SJCRH30 (cell line): ENCODE measurements at regions not wholly inside any gene's neighbourhood (a gene's known extent, or its start where the extent isn't known, plus 50 kb on each side); places are given as distances from the start of the nearest gene placed in this dataset.
A peak's percentile ranks its signal among the peaks of the same experiment; 100 is the strongest.

Experiments used
- DNase-seq, 2 experiments: peaks; one replicate each; pipeline ENCODE4 v3.0.0-alpha.2; 2015 to 2020
- H3K27ac ChIP-seq: fragments of 250-450 bp; sonication (Bioruptor Pico); 2 replicates; pipeline ENCODE4 v1.5.1; 2020; ENCODE audit warnings: mild to moderate bottlenecking, moderate library complexity
- H3K27me3 ChIP-seq: fragments of 250-450 bp; sonication (Bioruptor Pico); 2 replicates; pipeline ENCODE4 v1.5.1; 2020; ENCODE audit warnings: mild to moderate bottlenecking, moderate library complexity
- H3K36me3 ChIP-seq: fragments of 250-450 bp; sonication (Bioruptor Pico); 2 replicates; pipeline ENCODE4 v1.5.1; 2020; ENCODE audit warnings: mild to moderate bottlenecking, moderate library complexity
- H3K4me1 ChIP-seq: fragments of 250-450 bp; sonication (Bioruptor Pico); 2 replicates; pipeline ENCODE4 v1.5.1; 2020; ENCODE audit warnings: mild to moderate bottlenecking, moderate library complexity
- H3K4me3 ChIP-seq: fragments of 250-450 bp; sonication (Bioruptor Pico); 2 replicates; pipeline ENCODE4 v1.5.1; 2020; ENCODE audit warnings: mild to moderate bottlenecking, moderate library complexity
- H3K9me3 ChIP-seq: fragments of 250-450 bp; sonication (Bioruptor Pico); replicated peaks from 2 replicates; pipeline ENCODE4 v1.5.1; 2020; ENCODE audit warnings: mild to moderate bottlenecking, moderate library complexity

DNA sequence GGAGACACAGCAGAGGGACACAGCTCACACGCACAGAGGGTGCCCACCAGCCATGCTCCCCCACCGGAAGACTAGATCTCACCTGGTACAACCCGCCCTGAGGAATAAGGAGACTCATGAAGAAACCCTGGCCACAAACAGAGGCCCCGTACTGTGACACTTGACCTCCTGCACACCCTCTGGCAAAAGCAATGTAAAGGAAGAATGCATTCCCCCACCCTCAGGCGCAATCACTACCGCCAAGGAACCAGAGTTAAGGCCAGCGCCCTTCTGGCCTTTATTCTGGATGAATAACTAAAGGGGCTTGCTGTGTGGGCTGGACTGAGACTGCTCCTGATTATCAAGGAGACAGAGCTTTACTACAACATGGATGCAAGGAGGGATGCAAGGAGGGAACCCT lies 509.2 kb upstream of the SPHKAP start:
- Histone ChIP-seq H3K27me3 (no peaks in the 10 kb centered on the region), H3K36me3 (no peaks in the 10 kb centered on the region), H3K4me1 (peaks cover 7% of the 10 kb centered on the region; the same call in 1 of the 2 replicates), H3K9me3 (no peaks in the 10 kb centered on the region), H3K4me3 (no peak overlapping the region), H3K27ac (no peak overlapping the region)
- DNase-seq, result no peak

DNA sequence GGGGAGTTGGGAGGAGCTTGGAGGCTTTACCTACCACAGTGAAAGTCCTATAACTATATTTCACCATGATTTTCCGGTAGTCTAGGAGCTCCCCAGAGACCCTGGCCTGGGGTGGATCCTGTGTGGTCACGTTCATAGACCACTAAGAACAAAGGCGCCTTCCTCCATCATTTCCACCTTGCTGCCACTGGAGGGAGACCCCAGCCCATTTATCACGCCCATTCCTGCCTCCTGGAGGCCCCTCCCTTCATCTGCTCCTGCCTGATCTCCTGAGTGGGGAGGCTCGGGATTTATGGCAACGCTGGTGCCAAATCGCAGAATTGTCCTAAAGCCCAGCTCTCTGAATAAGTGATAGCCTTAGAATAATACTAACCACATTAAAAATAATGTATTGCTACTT lies 507.6 kb upstream of the SPHKAP start:
- DNase-seq, result peak; percentile 73 to 86
- H3K9me3 ChIP-seq, result no peaks in the 10 kb centered on the region
- peaks cover 7% of the 10 kb centered on the region; the same call in 1 of the 2 replicates for H3K4me1 ChIP-seq
- H3K27ac ChIP-seq, result no peak overlapping the region
- H3K36me3 ChIP-seq, result no peaks in the 10 kb centered on the region
- H3K4me3 ChIP-seq, result no peak overlapping the region
- no peaks in the 10 kb centered on the region for H3K27me3 ChIP-seq

- DNase-seq, result no peak
- H3K36me3 ChIP-seq, result no peaks in the 10 kb centered on the region
Measured at GRCh38 chr2:228688007-228688645, 506.6 kb upstream of the SPHKAP start.

GRCh38 chr2:228681979-228682378 lies 500.5 kb upstream of the SPHKAP start:
- Histone ChIP-seq H3K36me3 (no peaks in the 10 kb centered on the region), H3K4me1 (no peaks in the 10 kb centered on the region), H3K27me3 (no peaks in the 10 kb centered on the region), H3K27ac (no peak overlapping the region), H3K4me3 (no peak overlapping the region), H3K9me3 (no peaks in the 10 kb centered on the region)
- DNase-seq, result no peak

More at GRCh38 chr2:228688007-228688645, 506.6 kb upstream of the SPHKAP start:
- no peak overlapping the region for H3K27ac ChIP-seq
- H3K4me3 ChIP-seq, result no peak overlapping the region
- no peaks in the 10 kb centered on the region for H3K9me3 ChIP-seq
- no peaks in the 10 kb centered on the region for H3K27me3 ChIP-seq
- peaks cover 7% of the 10 kb centered on the region; the same call in 1 of the 2 replicates for H3K4me1 ChIP-seq

- no peak overlapping the region for H3K4me3 ChIP-seq
- peak in 1 of 2 experiments; percentile 58 for DNase-seq
- H3K4me1 ChIP-seq, result no peaks in the 10 kb centered on the region
- no peak overlapping the region for H3K27ac ChIP-seq
- no peaks in the 10 kb centered on the region for H3K9me3 ChIP-seq
- no peaks in the 10 kb centered on the region for H3K36me3 ChIP-seq
- H3K27me3 ChIP-seq, result no peaks in the 10 kb centered on the region
Measured at GRCh38 chr2:228681426-228681825, 499.9 kb upstream of the SPHKAP start.

DNA sequence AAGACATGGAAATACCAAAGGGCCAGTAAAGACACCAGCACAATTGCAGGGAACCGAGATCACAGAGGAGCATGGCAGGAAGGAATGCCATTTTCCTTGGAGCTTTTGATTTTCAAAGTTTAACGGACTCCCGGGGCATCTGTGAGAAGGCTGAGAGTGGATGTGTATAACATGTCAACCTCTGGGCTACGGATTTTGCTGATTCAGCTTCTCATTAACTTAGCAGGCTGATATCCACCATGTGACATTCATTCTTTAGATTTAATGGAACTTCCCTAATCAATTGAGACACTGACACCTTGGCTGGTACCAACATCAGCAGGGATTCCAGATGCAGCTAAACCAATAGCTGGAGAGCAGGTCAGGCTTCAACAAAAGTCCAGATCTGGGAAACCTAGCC lies 496.6 kb upstream of the SPHKAP start:
- Histone ChIP-seq H3K27me3 (no peaks in the 10 kb centered on the region), H3K4me1 (no peaks in the 10 kb centered on the region), H3K4me3 (no peak overlapping the region), H3K27ac (no peak overlapping the region), H3K36me3 (no peaks in the 10 kb centered on the region), H3K9me3 (no peaks in the 10 kb centered on the region)
- DNase-seq, result no peak

- Histone ChIP-seq H3K4me3 (no peak overlapping the region), H3K36me3 (no peaks in the 10 kb centered on the region), H3K27me3 (no peaks in the 10 kb centered on the region), H3K27ac (no peak overlapping the region), H3K9me3 (no peaks in the 10 kb centered on the region), H3K4me1 (no peaks in the 10 kb centered on the region)
- no peak for DNase-seq
Measured at GRCh38 chr2:228675646-228676045, 494.2 kb upstream of the SPHKAP start.

DNA sequence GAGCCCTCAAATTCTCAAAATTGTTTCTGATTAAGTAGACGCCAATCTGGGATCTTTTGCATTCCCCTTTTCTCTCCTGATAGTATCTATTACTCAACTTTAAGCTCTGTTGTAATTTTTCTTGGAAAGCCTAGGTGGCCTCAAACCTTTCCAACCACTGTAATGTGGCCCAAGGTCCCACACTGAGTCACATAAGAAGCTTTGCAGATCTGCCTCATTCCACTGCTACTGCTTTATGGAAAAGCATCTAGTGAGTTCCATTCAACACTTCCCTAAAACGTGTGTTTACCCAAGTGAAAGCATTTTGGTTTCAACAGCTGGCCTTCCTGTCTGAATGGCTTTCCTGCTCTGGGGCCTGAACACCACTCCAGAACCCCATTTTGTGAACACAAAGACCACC lies 493.6 kb upstream of the SPHKAP start:
- Histone ChIP-seq H3K9me3 (no peaks in the 10 kb centered on the region), H3K4me1 (no peaks in the 10 kb centered on the region), H3K27me3 (no peaks in the 10 kb centered on the region), H3K36me3 (no peaks in the 10 kb centered on the region), H3K27ac (no peak overlapping the region), H3K4me3 (no peak overlapping the region)
- DNase-seq, result no peak

DNA sequence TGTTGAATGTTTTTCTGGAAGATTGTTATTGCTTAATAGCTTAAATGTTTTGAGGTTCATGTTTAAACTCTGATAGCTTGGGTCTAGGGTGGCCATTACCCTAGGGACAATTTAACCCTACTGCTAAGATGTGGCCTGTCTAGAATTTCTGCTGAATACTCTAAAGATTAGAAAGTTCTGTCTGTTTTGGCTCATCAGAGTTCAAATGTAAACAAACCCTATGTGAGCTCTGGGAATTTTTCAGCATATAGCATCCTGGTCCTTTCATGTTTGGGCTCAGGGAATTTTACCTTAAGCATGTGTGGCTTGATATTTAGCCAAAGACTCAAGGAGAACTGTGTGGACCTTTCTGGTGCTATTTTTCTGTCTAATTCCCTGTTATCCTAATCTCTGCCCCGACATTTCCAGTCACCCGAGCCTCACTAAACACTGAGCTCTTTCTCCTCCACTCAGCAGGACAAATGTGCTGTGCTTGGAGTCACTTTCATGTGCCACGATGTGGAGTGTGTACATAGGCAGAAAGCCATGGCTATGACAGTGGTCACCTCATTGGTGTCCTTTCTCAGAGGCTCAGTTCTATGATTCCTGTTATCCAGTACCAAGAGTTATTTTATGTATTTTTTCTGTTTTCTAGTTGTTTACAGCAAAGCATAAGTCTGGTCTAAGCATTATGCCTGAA lies 492.5 kb upstream of the SPHKAP start:
- H3K36me3 ChIP-seq, result no peaks in the 10 kb centered on the region
- H3K27ac ChIP-seq, result no peak overlapping the region
- H3K4me3 ChIP-seq, result no peak overlapping the region
- no peaks in the 10 kb centered on the region for H3K27me3 ChIP-seq
- no peaks in the 10 kb centered on the region for H3K9me3 ChIP-seq
- DNase-seq, result no peak
- no peaks in the 10 kb centered on the region; the same call in 1 of the 2 replicates for H3K4me1 ChIP-seq

DNA sequence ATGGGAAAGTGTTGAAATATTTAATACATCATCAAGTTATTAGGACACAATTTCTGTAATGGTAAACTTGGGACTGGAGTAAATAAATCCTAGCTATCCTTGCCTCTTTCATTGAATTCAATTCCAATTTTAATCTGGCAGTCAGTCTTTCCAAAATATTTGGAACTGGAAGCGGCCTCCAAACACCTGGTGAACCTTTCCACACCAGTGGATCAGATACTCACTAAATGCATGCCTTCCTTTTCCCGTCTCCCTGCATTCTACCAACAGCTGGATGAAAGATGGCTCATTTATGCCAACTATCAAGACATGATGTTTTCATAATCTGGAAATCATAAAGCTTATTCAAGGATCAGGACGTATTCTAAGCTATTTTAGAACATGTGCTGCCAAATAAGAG lies 488.2 kb upstream of the SPHKAP start:
- no peaks in the 10 kb centered on the region for H3K9me3 ChIP-seq
- H3K4me1 ChIP-seq, result peaks cover 2% of the 10 kb centered on the region; the same call in 1 of the 2 replicates
- DNase-seq, result no peak
- H3K4me3 ChIP-seq, result no peak overlapping the region
- H3K36me3 ChIP-seq, result no peaks in the 10 kb centered on the region
- H3K27ac ChIP-seq, result no peak overlapping the region
- no peaks in the 10 kb centered on the region; the same call in 1 of the 2 replicates for H3K27me3 ChIP-seq

DNA sequence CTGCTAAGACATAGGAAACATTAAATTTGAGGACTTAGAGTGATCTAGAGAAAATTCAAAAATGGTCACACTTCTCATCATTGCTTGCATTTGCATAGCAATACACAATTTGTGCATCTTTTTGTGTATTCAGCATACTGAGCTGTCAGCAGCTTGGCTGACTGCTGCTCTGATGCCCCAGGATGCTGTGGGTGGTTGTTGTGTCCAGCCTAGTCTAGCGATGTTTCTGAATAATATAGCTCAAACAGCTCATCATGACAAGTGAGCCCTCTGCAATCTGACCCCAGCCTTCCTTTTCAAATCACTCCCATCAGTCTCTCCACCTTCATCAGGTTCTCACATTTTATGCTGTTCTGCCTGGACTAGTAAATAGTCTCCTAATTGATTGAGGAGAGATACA lies 483.7 kb upstream of the SPHKAP start:
- Histone ChIP-seq H3K4me3 (no peak overlapping the region), H3K4me1 (peaks cover 2% of the 10 kb centered on the region; the same call in 1 of the 2 replicates), H3K27me3 (no peaks in the 10 kb centered on the region; the same call in 1 of the 2 replicates), H3K36me3 (no peaks in the 10 kb centered on the region), H3K9me3 (no peaks in the 10 kb centered on the region), H3K27ac (no peak overlapping the region)
- no peak for DNase-seq

- no peak overlapping the region for H3K27ac ChIP-seq
Measured at GRCh38 chr2:228658998-228659397, 477.5 kb upstream of the SPHKAP start.

GRCh38 chr2:228657807-228658402 lies 476.4 kb upstream of the SPHKAP start:
- Histone ChIP-seq H3K27ac (no peak overlapping the region), H3K4me1 (no peaks in the 10 kb centered on the region), H3K9me3 (no peaks in the 10 kb centered on the region), H3K36me3 (no peaks in the 10 kb centered on the region), H3K27me3 (0 out of 2 replicates have a peak, but pooled peaks cover 3% of the 10 kb centered on the region), H3K4me3 (no peak overlapping the region)
- peak in 1 of 2 experiments; percentile 63 for DNase-seq

More at GRCh38 chr2:228658998-228659397, 477.5 kb upstream of the SPHKAP start:
- H3K9me3 ChIP-seq, result no peaks in the 10 kb centered on the region
- no peak for DNase-seq
- H3K36me3 ChIP-seq, result no peaks in the 10 kb centered on the region
- no peaks in the 10 kb centered on the region for H3K4me1 ChIP-seq
- 0 out of 2 replicates have a peak, but pooled peaks cover 3% of the 10 kb centered on the region for H3K27me3 ChIP-seq
- H3K4me3 ChIP-seq, result no peak overlapping the region

DNA sequence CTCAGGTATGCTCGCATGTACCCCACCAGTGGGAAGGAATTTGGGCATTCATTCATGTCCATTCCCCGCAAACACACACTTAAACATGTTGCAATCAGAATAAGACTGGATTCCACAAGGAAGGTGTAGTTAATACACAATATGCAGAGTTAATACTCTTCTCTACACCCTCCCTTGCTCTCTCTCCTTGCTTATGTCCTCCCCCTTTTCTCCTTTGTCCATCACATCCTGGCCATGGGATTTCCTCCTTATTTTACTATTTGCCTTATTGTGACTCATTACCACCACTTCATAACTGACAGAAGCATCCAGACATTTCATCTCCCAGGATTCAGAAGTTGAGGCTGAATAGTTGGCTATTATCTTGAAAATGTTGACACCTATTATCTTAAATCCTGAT lies 473.8 kb upstream of the SPHKAP start:
- DNase-seq, result no peak
- Histone ChIP-seq H3K9me3 (no peaks in the 10 kb centered on the region), H3K4me1 (no peaks in the 10 kb centered on the region), H3K27ac (no peak overlapping the region), H3K36me3 (no peaks in the 10 kb centered on the region), H3K27me3 (0 out of 2 replicates have a peak, but pooled peaks cover 3% of the 10 kb centered on the region), H3K4me3 (no peak overlapping the region)

- DNase-seq, result no peak
- H3K27me3 ChIP-seq, result 0 out of 2 replicates have a peak, but pooled peaks cover 3% of the 10 kb centered on the region
- no peak overlapping the region for H3K27ac ChIP-seq
- H3K4me3 ChIP-seq, result no peak overlapping the region
- no peaks in the 10 kb centered on the region for H3K4me1 ChIP-seq
- no peaks in the 10 kb centered on the region for H3K9me3 ChIP-seq
- H3K36me3 ChIP-seq, result no peaks in the 10 kb centered on the region
Measured at GRCh38 chr2:228654707-228655106, 473.2 kb upstream of the SPHKAP start.
